ENCODE measurements at regions not wholly inside any gene's neighbourhood (a gene's known extent, or its start where the extent isn't known, plus 50 kb on each side); places are given as distances from the start of the nearest gene placed in this dataset.
"Not testable (repeated sequence)": the region's sequence is repeated elsewhere in the genome, so short reads cannot be mapped to it uniquely, and the experiment has no call there.

- no peak for DNase-seq (ENCODE audit: low spot score)
Measured at GRCh38 chr13:54593504-54593903, 1564.9 kb downstream of the OLFM4 start.

DNA sequence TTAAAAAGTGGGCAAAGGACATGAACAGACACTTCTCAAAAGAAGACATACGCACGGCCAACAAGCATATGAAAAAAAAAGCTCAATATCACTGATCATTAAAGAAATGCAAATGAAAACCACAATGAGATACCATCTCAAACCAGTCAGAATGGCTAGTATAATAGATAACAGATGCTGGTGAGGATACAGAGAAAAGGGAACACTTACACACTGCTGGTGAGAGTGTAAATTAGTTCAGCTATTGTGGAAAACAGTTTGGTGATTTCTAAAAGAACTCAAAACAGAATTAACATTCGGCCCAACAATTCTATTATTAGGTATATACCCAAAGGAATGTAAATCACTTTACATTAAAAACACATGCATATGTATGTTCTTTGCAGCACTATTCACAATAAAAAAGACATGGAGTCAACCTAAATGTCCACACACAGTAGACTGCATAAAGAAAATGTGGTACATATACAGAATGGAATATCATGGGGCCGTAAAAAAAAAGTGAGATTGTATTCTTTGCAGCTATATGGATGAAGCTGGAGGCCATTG is 1569.0 kb downstream of the OLFM4 start:
- no peak for DNase-seq (ENCODE audit: low spot score)

GRCh38 chr13:54599413-54599812 is 1570.8 kb downstream of the OLFM4 start:
- no peak for DNase-seq (ENCODE audit: low spot score)

DNA sequence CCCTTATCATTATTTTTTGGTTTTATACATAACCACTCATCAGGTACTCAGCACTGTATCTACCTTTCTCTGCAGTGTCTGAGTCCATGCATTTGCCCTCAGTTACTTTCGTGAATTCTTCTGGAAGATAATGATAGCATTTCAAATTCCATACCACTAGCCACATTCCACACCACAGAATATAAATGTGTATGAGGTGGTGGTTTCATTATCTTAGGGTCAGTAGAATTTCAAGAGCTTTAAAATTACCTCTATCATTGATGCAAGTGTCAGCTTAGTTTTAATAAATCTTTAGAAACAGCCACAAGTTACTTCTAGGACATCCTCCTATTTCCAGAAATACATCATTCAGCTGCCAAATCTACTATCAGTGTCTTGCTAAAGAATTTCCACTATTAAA is 1578.3 kb downstream of the OLFM4 start:
- DNase-seq (ENCODE audit: low spot score), result no peak

DNA sequence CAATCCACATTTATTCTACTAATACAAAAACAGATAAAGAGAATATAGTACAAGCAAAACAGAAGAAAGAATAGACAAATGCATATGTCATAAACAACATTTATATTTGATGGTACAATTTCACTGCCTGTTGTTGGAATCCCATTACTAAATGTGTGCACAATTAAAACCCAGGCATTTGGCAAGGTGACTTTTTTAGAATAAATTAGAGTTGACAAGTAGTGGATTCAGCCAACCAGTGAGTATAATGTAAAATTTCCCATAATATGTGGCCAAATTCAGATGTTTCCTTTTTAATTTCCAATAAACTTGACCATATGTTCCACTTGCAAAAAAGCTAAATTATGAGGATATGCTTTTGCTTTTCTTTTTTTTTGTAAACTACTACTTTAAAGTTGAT is 1578.8 kb downstream of the OLFM4 start:
- no peak for DNase-seq (ENCODE audit: low spot score)

DNA sequence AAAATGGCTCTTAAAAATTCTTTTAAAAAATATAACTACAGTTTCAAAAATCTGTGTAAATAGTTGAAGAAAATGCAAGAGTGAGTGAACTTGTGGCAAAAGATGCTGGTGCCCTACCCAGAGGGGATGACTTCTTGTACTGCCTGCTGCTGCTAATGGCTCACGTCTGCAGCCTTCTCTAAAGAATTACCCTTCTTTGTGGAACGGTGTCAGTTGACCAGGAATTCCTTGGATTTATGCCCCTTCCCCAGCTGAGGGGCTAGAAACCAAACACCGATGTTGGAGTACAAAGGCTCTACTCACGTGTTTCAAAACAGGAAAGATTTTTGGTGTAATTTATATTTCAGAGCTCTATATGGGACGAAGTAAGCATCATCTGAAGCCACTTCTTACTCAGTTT is 1582.8 kb downstream of the OLFM4 start:
- DNase-seq (ENCODE audit: low spot score), result no peak

- no peak for DNase-seq (ENCODE audit: low spot score)
Measured at GRCh38 chr13:54614726-54615125, 1586.1 kb downstream of the OLFM4 start.

DNA sequence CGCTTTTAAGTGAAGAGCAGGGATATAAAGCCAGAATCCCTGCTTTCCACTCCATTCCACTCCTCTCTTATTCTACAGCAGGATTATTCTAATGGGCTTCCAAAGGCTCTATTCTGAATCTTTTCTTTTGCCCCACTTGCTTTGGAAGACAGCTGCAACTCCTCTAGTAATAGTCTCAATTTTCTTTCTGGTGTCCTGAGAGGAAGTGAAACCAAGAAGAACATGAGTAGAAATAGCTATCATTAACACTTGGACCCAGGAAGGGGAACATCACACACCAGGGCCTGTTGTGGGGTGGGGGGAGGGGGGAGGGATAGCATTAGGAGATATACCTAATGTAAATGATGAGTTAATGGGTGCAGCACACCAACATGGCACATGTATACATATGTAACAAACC is 1597.9 kb downstream of the OLFM4 start:
- not testable (repeated sequence) for DNase-seq (ENCODE audit: low spot score)

GRCh38 chr13:54627646-54628372 is 1599.2 kb downstream of the OLFM4 start:
- DNase-seq (ENCODE audit: low spot score), result no peak

DNA sequence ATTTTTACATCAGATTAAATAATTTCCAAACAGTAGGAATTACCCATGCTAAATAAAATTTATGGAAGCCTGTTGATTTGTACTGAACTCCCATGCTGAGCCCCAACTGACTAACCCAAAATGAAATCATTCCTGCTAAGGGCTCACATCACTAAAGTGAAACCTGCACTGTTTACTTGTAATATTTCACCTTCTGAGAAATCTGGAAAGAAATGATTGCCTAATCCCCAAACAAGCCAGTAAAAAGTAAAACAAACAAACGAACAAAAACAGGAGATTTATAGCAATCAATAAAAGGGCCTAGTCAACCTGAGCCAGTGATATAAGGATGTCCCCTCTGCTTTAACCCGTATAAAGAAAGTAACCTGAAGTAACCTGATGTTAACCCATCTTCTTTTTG is 1599.8 kb downstream of the OLFM4 start:
- DNase-seq (ENCODE audit: low spot score), result no peak

DNA sequence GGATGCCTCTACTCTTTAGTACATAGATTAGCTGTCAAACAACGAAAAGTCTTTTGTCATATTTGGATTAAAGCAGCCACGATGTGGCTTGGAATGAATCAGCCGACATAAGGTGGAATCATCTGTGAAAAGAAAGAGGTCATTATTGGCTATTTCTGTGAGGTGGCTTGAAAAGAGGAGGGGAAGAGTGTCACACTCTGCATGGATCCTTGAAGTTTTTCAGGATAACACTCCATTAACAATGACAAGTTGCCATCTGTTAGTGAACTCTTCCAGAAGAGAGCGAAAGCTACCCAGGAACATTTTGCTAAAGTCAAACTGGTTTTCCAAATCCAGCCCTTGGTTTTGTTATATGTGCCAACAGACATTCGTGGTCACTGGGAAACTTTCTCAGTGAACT is 1604.8 kb downstream of the OLFM4 start:
- DNase-seq (ENCODE audit: low spot score), result no peak

GRCh38 chr13:54636231-54636630 is 1607.6 kb downstream of the OLFM4 start:
- DNase-seq (ENCODE audit: low spot score), result no peak

DNA sequence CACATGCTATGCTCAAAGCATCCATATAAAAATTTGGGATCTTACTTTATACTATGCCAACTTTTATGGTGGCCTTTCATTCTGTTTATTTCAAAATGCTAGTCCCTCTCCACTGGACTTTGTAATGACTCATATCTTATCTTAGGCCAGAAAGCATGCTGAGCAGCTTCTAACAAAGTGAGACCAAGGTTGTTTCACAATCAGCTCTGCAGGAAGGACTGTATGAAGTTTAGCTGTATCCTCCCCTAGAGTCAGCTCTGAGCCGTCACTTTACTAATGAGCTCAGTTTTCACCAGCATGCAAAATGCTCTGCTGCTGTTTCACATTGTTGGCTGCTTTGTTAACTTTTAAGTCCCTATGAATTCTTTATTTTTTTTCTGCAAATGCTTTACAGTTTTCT is 1608.8 kb downstream of the OLFM4 start:
- peak; percentile 28 for DNase-seq (ENCODE audit: low spot score)

DNA sequence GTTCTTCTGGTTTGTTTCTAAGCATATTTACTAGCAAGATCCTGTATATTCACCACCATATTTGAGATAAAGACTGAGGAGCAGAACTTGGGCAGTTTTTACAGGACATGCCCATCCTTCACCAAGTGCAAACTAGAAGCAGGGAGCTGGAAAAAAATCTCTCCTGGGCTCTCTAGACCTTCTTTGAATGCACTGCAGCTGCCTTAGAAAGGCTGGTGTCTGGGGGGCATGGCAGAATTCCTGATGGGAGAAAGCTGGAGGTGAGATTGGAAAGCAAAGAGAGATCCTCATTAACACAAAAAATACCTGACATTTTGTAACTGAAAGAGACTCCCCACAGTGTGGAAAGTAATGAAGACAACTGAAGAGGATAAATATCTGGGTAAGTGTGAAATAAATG is 1612.1 kb downstream of the OLFM4 start:
- DNase-seq (ENCODE audit: low spot score), result no peak

- DNase-seq (ENCODE audit: low spot score), result no peak
Measured at GRCh38 chr13:54643863-54644262, 1615.2 kb downstream of the OLFM4 start.

DNA sequence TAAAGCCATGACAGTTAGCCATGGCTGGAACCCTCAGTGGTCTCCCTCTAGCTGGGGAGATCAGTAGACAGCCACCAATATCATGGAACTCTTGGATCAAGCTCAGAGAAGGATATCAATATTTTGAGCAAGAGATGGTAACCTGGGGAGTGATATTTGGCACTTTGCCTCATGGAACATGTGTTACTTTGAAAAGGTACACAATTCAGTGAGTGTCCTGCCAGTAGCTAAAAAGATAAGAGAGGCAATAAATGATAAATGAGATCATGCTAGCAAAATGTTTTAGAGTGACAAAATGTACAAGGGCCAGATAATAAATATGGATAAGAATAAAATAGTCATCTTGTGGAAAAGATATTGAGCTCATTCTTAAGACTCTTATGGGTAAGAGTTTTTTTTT is 1618.7 kb downstream of the OLFM4 start:
- DNase-seq (ENCODE audit: low spot score), result no peak

- no peak for DNase-seq (ENCODE audit: low spot score)
Measured at GRCh38 chr13:54657588-54657987, 1629.0 kb downstream of the OLFM4 start.

DNA sequence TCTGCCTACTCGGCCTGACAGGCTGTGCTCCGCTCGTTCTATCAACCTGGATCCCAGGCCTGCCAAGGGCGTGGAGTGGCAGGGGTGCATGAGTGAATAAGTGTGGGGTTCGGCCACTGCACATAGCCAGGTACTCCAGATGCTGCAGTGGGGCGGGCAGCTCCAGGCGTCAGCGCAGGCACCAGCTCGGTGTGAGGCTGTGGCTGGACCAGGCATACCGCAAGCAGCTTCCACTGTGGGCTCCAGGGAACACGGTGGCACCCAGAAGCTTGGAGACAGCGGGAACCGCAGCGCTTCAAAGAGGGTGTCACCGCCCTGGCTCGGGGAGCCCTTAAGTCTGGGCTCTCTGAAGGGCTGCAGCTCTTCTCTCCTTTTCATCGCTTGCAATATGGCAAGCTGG is 1630.2 kb downstream of the OLFM4 start:
- DNase-seq (ENCODE audit: low spot score), result no peak

- DNase-seq (ENCODE audit: low spot score), result no peak
Measured at GRCh38 chr13:54660277-54660676, 1631.7 kb downstream of the OLFM4 start.

DNA sequence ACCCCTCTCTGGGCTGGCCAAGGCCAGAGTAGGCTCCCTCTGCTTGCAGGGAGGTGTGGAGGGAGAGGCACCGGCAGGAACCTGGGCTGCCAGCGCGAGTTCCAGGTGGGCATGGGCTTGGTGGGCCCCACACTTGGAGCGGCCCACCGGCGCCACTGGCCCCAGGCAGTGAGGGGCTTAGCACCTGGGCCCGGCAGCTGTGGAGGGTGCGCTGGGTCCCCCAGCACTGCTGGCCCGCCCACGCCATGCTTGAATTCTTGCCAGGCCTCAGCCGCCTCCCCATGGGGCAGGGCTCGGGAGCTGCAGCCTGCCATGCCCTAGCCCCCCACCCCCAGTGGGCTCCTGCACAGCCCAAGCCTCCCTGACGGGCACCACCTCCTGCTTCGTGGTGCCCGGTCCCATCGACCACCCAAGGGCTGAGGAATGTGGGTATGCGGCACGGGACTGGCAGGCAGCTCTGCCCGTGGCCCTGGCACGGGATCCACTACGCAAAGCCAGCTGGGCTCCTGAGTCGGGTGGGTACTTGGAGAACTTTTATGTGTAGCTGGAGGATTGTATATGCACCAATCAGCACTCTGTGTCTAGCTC is 1648.0 kb downstream of the OLFM4 start:
- no peak for DNase-seq (ENCODE audit: low spot score)

GRCh38 chr13:54682184-54682583 is 1653.6 kb downstream of the OLFM4 start:
- DNase-seq (ENCODE audit: low spot score), result no peak

GRCh38 chr13:54687173-54687572 is 1658.6 kb downstream of the OLFM4 start:
- DNase-seq (ENCODE audit: low spot score), result no peak

DNA sequence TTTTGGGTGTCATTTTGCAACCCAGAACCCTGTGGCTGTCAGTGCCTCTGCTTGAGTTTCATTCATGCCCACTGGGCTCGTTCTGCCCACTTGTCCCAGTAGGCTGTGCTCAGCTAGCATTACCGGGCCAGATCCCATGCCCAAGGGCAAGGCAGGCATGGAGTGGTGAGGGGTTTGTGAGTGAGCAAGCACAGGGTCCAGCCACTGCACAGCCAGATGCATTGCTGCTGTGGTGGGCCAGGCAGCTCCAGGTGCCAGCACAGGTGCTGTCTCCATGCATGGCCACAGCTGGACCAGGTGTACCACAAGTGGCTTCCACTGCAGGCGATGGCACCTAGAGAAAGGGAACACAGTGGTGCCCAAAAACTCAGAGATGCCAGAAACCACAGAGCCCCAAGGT is 1671.2 kb downstream of the OLFM4 start:
- DNase-seq (ENCODE audit: low spot score), result no peak

DNA sequence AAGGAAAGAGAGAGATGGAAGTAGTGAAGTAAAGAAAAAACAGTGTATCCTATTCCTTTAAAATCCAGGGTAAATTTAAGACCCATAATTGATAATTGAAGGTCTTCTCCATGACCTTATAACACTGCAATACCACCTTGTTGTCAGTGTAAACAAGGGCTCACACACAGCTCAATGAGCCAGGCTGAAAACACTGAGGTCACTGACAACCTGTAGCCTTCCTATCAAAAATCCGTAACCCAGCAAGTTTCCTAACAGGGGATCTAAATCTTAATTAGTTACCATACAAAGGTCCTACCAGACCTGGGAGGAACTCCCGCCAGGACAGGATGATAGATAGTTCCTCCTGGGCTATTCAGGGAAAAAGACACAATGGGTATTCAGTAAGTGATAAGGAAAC is 1677.1 kb downstream of the OLFM4 start:
- DNase-seq (ENCODE audit: low spot score), result no peak
